ENCODE measurements at regions not wholly inside any gene's neighbourhood (a gene's known extent, or its start where the extent isn't known, plus 50 kb on each side); places are given as distances from the start of the nearest gene placed in this dataset.
A peak's percentile ranks its signal among the peaks of the same experiment; 100 is the strongest.
"Not testable (repeated sequence)": the region's sequence is repeated elsewhere in the genome, so short reads cannot be mapped to it uniquely, and the experiment has no call there.

GRCh38 chr6:167746390-167746907 is 80.3 kb upstream of the AFDN start:
- no peak overlapping the region for H3K27ac ChIP-seq
- TF ChIP-seq ZFX (IDR thresholded peaks at IDR 0.05) (no peak), CTCF (conservative IDR thresholded peaks at IDR 0.05) (no peak)

- H3K27ac ChIP-seq, result no peak overlapping the region
- TF ChIP-seq ZFX (IDR thresholded peaks at IDR 0.05), result no peak
- no peak for TF ChIP-seq CTCF (conservative IDR thresholded peaks at IDR 0.05)
Observed at GRCh38 chr6:167746975-167747374, 79.7 kb upstream of the AFDN start.

- no peak for TF ChIP-seq CTCF (conservative IDR thresholded peaks at IDR 0.05)
- no peak for TF ChIP-seq ZFX (IDR thresholded peaks at IDR 0.05)
- H3K27ac ChIP-seq, result no peak overlapping the region
Observed at GRCh38 chr6:167747645-167748044, 79.1 kb upstream of the AFDN start.

- no peak overlapping the region for H3K27ac ChIP-seq
Observed at GRCh38 chr6:167748046-167748445, 78.7 kb upstream of the AFDN start.

GRCh38 chr6:167748458-167749379 is 78.0 kb upstream of the AFDN start:
- H3K27ac ChIP-seq, result no peak overlapping the region
- TF ChIP-seq CTCF (conservative IDR thresholded peaks at IDR 0.05), result no peak
- no peak for TF ChIP-seq ZFX (IDR thresholded peaks at IDR 0.05)

More at GRCh38 chr6:167748046-167748445, 78.7 kb upstream of the AFDN start:
- TF ChIP-seq ZFX (IDR thresholded peaks at IDR 0.05) (no peak), CTCF (conservative IDR thresholded peaks at IDR 0.05) (no peak)

- peak overlapping the region; percentile 87 for H3K27ac ChIP-seq
- no peak for TF ChIP-seq ZFX (IDR thresholded peaks at IDR 0.05)
- TF ChIP-seq CTCF (conservative IDR thresholded peaks at IDR 0.05), result no peak
Observed at GRCh38 chr6:167750956-167751358, 75.8 kb upstream of the AFDN start.

- TF ChIP-seq CTCF (conservative IDR thresholded peaks at IDR 0.05), result no peak
- no peak for TF ChIP-seq ZFX (IDR thresholded peaks at IDR 0.05)
- H3K27ac ChIP-seq, result peak overlapping the region; percentile 87
Observed at GRCh38 chr6:167751579-167752115, 75.1 kb upstream of the AFDN start.

- H3K27ac ChIP-seq, result not testable (repeated sequence)
Observed at GRCh38 chr6:167753281-167753680, 73.4 kb upstream of the AFDN start.
